ENCODE measurements at regions not wholly inside any gene's neighbourhood (a gene's known extent, or its start where the extent isn't known, plus 50 kb on each side); places are given as distances from the start of the nearest gene placed in this dataset.
"Not testable (repeated sequence)": the region's sequence is repeated elsewhere in the genome, so short reads cannot be mapped to it uniquely, and the experiment has no call there.

GRCh38 chr2:133843091-133843490 lies 274.8 kb upstream of the NCKAP5 start:
- DNase-seq, result no peak

GRCh38 chr2:133843551-133843950 lies 275.3 kb upstream of the NCKAP5 start:
- no peak for DNase-seq

DNA sequence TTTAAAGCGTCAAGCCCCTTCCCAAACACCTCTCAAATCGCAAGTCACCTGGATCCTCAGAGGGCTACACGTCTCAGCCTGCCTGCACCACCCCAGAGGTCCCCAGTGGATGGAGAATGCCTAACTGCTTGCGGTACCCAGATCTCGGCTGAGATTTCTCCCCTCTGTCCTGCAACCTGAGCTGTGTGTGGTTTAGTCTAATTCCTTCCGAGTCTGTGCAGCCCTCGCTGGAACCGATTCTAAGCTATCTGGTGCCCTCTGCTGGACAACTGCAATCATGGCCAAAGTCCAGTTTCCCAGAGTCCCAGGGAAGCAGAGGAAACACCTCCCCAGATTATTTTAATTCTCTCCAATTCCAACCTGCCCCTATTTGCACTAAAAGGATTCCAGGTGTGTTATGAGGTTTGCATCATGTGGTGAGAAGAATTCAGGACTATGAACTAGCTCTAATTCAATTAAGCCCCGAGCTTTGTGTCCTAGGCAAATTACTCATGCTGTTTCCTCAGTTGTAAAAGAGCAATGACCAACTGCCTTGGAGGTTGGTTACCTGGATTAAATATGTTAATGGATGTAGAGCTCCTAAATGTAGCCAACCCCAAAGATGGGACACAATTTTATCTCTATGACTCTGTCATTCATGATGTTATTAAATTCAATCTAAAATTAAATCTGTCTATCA lies 276.1 kb upstream of the NCKAP5 start:
- peak; percentile 1 for DNase-seq

GRCh38 chr2:133846476-133846875 lies 278.2 kb upstream of the NCKAP5 start:
- DNase-seq, result no peak

- DNase-seq, result no peak
Measured at GRCh38 chr2:133847591-133847990, 279.3 kb upstream of the NCKAP5 start.

- DNase-seq, result no peak
Measured at GRCh38 chr2:133848111-133848649, 279.9 kb upstream of the NCKAP5 start.

DNA sequence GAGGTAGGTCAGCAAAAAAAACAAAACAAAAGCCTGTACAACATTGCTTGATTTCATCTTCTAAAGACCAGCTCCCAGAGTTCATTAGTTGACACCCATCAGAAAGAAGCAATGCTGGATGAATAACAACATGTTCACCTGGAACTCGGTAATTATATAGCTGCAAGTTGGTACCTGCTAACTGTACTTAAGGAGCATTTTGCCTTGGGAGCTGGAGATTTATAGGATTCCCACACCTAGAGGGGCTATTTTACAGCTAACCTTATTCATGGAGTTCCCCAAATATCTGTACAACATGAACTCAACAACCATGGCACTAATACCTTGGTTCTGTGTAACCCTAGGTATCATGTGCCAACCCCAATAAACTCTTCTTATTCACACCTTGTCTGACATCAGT lies 281.1 kb upstream of the NCKAP5 start:
- no peak for DNase-seq

- no peak for DNase-seq
Measured at GRCh38 chr2:133854603-133855200, 286.4 kb upstream of the NCKAP5 start.

DNA sequence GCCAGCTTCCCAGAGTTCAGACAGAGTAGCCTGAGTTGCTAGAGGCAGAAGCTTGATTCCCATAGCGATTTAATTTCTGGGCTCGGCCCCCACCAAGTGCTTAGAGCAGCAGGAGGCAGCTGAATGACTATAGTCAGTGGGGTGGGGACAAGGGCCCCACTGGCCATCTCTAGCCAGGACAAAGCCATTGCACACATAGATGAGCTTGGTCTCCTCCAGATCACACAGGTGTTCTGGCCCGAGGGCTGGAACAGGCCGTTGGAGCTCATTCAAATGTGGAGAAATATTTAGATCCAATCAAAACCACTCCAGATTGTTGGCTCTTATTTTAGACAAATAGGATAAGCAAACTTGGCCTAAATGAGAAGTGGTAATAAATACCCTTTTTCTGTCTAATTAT lies 287.3 kb upstream of the NCKAP5 start:
- no peak for DNase-seq

- DNase-seq, result no peak
Measured at GRCh38 chr2:133856678-133857077, 288.4 kb upstream of the NCKAP5 start.

DNA sequence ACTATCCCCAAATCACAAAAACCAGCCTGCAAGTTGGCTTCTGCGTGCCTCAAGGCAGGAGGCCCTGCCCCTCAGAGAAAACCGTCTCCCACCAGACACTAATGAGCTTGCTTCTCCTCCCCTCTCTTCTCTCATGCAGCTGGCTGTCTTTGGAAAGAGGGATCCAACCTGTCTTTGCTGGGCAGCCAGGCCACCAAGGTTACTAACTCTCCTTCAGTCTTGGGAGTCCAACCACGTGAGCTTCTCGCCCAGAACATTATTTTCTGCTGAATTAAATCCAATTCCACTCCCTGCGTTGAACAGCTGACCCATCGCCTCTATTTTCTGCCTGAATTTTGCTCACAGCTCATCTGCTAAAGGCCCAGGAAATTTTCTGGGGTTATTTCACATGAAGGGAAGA lies 291.3 kb upstream of the NCKAP5 start:
- no peak for DNase-seq

- DNase-seq, result no peak
Measured at GRCh38 chr2:133862400-133862977, 294.2 kb upstream of the NCKAP5 start.

DNA sequence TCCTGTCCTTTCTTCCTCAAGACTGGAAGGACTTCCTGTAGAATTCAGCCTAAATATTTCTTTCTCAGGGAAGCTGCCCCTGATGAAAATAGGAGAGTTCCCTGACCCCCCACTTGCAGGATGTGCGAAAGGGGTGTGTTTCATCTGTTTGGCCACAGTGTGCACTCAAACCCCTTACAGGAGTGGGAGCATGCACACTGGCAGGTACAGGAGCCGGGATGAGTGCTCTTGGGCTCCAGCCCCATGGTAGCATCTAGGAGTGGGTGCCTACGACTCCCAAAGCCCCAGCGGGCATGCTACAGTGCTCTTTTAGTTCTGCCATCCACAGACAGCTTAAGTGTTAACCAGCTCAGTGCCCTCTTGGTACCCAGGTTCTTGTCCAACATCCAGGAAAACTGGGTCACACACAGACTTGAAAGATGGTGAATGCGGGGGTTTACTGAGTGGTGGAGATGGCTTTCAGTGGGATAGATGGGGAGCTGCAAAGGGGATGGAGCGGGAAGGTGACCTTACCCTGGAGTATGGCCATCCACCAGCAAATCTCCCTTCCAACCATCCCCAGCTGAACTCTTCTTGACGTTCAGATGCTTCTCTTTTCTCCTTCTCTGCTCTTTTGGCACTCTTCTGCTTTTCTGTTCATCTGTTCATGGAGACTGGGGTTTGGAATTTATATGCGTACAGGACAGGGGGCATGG lies 295.0 kb upstream of the NCKAP5 start:
- no peak for DNase-seq

- DNase-seq, result no peak
Measured at GRCh38 chr2:133865141-133865540, 296.9 kb upstream of the NCKAP5 start.

GRCh38 chr2:133867166-133867565 lies 298.9 kb upstream of the NCKAP5 start:
- DNase-seq, result no peak

DNA sequence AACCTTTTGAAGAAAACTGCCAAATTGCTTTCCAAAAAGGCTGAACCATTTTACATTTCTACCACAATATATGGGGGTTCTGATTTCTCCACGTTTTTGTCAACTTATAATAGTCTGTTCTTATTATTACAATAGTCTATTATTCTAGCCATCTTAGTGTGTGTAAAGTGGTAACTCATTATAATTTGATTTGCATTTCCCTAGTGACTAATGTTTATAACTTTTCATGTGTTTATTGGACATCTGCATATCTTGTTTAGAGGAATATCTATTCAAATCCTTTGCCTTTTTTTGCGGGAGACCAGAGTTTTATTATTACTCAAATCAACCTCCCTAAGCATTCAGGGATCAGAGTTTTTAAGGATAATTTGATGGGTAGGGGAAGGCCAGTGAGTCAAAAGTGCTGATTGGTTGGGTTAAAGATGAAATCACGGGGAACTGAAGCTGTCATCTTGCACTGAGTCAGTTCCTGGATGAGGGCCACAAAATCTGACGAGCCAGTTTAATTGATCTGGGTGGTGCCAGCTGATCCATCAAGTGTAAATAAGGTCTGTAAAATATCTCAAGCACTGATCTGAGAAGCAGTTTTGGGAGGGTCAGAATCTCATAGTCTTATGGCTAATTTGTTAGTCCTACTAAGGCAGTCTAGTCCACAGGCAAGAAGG lies 303.4 kb upstream of the NCKAP5 start:
- DNase-seq, result no peak

- no peak for DNase-seq
Measured at GRCh38 chr2:133878326-133878725, 310.1 kb upstream of the NCKAP5 start.

DNA sequence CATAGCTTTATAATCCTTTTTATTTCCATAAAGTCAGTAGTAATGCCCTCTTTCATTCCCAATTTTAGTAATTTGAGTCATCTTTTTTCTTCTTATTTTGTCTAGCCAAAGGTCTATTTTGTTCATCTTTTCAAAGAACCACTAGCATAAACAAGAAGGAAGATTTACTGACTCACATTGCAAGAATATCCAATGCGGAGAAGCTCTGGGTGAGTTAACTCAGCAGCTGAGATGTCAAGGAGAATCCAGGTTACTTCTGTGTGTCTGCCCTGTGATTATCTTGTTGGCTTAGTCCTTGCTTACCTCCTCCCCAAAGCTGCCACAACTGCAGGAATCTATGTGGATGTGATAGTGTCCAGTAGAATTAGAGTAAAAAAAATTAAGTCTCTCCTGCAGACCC lies 311.4 kb upstream of the NCKAP5 start:
- DNase-seq, result no peak

DNA sequence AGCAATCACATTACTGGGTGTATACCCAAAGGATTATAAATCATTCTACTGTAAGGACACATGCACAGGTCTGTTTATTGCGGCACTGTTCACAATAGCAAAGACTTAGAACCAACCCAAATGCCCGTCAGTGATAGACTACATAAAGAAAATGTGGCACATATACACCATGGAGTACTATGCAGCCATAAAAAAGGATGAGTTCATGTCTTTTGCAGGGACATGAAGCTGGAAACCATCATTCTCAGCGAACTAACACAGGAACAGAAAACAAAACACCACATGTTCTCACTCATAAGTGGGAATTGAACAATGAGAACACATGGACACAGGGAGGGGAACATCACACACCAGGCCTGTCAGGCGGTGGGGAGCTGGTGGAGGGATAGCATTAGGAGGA lies 313.9 kb upstream of the NCKAP5 start:
- not testable (repeated sequence) for DNase-seq

DNA sequence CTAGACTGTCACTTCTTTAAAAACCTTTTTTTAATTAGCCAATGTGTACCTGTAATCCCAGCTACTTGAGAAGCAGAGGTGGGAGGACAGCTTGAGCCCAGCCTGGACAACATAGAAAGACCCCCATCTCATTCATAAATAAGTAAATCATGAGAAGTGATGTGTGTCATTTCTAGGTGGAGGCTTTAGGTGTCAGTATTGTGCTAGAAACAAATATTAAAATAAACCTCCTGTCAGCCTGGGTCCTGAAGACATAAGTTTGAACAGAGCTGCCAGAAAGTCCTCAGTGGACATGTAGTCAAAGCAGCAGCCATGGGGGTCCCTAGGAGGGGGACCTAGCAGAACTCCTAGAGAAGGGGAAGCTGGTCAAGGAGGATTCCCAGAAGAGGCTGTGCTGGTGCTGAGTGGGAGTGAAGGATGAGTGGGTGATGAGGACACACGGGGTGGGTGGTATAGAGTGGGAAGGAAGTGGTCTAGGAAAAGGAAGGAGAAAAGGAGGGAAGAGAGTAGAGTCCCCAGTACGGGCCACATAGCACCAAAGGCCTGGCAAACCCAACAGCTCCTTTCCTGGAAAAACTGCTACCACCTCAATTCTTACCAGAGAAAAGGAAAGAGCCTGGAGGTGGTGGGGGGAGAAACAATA lies 316.6 kb upstream of the NCKAP5 start:
- peak; percentile 9 for DNase-seq

DNA sequence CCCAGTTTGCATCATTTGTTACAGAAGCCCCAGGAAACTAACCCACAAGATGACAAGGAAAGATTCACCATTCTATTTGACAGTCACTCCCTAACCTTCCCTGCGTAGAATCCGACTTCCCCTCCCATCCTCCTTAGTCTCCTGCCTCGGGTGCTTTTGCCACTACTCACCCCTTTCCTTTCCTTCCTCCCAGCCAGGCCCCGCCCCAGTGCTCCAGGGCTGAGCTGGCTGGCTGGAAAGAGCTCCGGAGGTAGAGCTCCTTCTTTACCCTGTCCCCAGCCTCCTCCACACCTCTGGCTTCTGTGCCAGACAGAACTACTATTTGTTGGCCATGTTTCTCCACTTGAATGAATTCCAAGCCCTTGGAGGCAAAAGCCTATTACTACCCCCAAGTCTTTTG lies 317.6 kb upstream of the NCKAP5 start:
- no peak for DNase-seq
